Middle frontal gyrus (tissue), 1 donor: ENCODE measurements at regions not wholly inside any gene's neighbourhood (a gene's known extent, or its start where the extent isn't known, plus 50 kb on each side); places are given as distances from the start of the nearest gene placed in this dataset.

Experiments used
- DNase-seq: peaks from one replicate; pipeline ENCODE4 v3.0.0-alpha.2; 2015; ENCODE audit warnings: low spot score; ENCODE audit errors: extremely low spot score

DNA sequence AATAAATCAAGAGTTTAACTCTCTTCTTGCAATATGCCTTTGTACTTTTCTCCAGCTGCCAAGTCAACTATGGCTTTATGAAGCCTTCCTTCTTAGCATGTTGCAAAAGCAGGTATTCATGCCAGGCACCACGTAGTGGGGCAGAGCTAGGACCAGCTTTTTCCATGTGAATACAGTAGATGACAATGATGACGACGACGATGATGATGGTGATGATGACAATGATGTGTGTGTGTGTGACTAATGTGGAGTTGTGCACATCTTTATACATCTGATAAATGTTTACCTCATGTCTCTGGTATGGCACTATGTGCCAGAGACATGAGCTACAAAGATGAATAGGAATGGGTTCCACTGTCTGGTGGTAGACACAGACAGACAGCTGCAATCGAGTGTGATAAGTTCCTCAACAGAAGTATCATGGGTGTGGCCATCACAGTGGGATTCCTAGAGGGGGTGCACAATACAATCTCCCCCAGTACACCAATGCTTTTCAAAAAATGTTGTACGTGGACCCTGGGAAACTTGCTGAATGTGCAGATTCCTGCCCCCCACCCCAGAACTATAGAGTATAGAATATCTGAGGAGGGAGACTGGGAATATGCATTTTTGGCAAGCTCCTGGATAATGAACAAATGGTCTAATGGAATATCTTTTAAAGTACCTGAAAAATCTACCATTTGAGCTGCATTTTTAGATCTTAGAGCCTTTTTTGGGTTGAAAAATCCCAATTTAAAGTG is 183.4 kb downstream of the ABCC12 start:
- DNase-seq = no peak

GRCh38 chr16:47971225-47971624 is 184.6 kb downstream of the ABCC12 start:
- no peak for DNase-seq

GRCh38 chr16:47970291-47970931 is 185.4 kb downstream of the ABCC12 start:
- DNase-seq = no peak

DNA sequence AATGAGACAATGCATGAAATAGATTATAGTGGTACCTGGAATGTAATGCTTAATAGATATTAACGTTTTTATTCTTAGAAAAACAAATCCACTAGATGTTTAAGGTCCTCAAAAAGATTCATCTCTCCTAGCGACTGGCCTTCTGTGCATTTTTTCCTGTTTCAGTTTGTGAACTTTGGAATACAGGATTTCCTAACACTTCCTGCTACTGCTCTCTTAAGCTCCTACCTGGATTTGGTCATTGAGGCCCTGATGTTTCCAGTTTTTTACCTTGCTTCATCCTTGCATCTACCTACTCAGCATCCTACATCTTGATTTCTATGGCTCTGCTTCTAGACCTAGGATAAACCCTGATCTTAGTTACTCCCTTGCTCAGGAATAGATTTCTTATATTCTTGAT is 188.4 kb downstream of the ABCC12 start:
- DNase-seq = no peak

DNA sequence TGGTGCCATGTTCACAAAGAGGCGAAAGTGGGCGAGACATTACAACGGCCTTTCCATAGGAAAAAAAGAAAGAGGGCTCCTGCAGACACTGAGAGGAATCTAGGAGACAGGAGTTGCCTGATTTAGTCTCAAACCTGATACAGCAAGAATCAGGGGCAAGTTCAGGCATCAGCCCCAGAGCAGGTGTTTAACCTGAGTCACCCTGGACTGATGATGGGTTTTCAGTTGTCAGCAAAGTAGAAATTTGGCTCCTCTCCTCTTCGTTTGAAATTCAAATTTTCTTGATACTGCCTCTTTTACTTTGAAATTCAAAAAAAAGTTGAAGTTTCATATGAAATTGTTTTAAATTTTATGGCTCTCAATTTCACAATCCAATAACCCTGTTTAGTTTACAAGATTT is 189.5 kb downstream of the ABCC12 start:
- DNase-seq = no peak

DNA sequence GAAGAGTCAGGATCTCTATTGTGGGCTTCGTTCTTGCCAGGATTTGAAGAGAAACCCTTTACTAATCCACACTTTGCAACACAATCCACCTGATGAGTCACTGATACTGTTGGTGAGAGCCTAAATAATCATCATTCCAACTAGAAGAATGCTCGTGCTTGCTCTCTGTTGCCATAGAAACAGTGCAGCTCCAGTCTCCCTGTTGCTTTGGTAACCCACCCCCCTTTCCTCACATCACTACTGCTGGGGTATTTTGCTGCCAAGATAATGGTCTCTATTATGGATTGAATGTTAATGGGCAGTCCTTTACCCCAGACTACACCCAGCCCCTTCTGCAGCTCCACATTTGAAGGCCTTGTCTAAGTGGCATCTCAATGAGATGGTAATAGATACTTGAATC is 190.4 kb downstream of the ABCC12 start:
- DNase-seq = peak; percentile 7

GRCh38 chr16:47958726-47959125 is 197.1 kb downstream of the ABCC12 start:
- DNase-seq = no peak

DNA sequence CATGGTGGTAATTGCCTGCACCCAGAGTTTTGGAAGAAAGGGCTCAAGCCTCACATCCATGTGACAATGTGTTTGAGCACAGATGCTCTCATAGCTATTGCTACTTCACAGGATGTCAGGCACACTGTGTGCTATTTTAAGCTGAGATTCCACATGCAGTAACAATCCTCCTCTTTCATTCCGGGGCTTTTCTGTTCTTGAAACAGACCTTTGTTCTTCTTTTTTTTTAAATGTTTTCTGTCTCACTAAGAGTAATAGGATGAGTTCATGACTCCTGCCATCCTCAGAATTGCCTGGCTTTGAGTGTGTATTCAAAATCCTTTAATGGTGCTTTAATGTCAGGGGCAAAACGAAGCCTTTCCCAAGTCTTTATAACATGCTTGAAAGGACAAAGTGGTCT is 198.9 kb downstream of the ABCC12 start:
- no peak for DNase-seq

- DNase-seq = no peak
Measured at GRCh38 chr16:47949714-47950113, 206.1 kb downstream of the ABCC12 start.

DNA sequence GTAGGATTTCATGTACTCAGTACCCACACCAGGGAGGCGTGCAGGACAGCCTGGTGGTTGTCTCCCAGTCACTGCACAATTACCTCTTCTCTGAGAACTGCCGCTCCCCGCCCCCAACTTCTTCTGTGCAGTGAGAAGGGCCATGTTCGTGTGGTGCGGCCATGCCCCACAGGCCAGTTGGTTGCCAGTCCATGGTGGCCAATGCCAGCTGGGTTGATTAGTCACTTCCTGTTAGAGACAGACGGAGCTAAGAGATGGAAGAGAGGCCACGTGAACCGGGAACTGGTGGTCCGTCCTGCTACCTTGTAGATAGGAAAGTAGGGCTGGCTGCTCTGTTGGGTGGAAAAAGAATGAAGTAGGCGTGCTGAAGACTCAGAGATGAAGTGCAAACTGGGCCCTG is 206.5 kb downstream of the ABCC12 start:
- no peak for DNase-seq

- no peak for DNase-seq
Measured at GRCh38 chr16:47947723-47948122, 208.1 kb downstream of the ABCC12 start.

DNA sequence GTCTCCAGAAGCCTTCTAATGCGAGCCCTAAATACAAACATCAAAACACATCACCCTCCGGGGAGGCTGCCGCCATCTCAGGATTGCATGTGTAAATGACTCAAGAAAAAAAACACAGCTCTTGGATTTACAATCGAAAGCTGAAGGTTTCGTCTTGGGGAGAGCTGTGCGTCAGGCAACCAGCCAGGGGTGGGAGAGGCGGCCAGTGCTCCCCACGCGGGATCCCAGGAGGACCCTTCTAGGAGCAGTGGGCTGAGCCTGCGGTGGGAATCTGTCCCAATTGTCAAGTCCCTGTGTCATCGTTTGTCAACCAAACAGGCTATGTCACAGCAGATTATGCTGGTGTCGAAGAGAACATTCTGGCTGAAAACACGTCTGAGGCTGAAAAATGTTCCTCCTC is 209.7 kb downstream of the ABCC12 start:
- DNase-seq = no peak

DNA sequence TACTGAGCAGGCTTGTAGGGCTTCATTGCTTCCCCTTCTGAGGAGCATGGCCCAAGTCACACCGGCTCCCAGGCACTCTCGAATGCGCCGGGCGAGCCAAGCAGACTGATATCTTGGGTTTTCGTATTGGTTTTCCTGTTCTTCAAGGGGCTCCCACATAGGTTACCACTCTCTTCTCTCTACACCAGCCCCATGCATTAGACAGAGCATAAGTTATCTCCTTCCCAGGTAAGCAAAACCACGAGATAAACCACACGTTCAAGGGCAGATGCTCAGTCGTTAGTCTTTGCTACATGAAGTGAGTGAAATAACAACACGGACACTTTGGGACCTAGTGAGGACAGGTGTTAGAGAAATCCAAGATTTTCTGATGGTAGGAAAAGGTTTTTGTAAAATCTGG is 211.2 kb downstream of the ABCC12 start:
- no peak for DNase-seq

DNA sequence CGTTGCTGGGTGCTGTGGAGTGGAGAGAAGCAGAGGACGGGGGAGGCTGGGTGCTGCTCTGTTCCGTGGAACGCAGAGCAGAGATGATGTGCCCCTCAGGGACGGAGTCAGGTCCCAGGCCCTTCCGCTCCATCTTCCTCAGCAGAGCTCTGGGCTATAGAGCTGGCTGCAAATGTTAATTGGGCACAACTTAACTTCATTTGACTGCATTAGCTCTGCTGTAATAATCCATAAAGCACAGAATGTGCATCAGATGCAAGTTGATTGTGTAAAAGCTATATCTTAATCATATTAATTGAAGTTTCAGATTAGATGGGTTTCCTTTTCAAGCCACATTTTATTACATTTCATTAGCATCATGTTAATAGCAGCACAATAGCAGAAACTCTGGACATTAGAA is 212.6 kb downstream of the ABCC12 start:
- DNase-seq = no peak

- DNase-seq = no peak
Measured at GRCh38 chr16:47940466-47940865, 215.3 kb downstream of the ABCC12 start.

- no peak for DNase-seq
Measured at GRCh38 chr16:47939680-47940079, 216.1 kb downstream of the ABCC12 start.

DNA sequence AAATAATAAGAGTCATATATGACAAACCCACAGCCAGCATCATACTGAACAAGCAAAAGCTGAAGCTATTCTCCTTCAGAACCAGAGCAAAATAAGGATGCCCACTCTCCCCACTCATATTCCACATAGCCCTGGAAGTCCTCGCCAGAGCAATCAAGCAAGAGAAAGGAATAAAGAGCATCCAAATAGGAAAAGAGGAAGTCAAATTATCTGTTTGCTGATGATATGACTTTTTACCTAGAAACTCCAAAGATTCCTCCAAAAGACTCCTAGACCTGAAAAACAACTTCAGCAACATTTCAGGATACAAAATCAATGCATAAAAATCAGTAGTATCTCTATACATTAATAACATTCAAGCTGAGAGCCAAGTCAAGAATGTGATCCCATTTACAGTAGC is 217.5 kb downstream of the ABCC12 start:
- DNase-seq = no peak

DNA sequence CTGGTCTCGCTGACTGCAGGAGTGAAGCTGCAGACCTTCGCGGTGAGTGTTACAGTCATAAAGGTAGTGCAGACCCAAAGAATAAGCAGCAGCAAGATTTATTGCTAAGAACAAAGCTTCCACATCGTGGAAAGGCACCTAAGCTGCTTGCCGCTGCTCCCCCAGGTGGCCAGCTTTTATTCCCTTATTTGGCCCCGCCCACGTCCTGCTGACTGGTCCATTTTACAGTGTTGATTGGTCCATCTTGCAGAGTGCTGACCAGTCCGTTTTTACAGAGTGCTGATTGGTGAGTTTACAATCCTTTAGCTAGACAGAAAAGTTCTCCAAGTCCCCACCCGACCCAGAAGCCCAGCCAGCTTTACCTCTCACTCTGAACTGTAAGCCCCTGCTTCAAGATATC is 227.8 kb downstream of the ABCC12 start:
- no peak for DNase-seq

- DNase-seq = no peak
Measured at GRCh38 chr16:47927330-47927729, 228.5 kb downstream of the ABCC12 start.

- no peak for DNase-seq
Measured at GRCh38 chr16:47925811-47926460, 229.9 kb downstream of the ABCC12 start.

- no peak for DNase-seq
Measured at GRCh38 chr16:47924950-47925349, 230.8 kb downstream of the ABCC12 start.

DNA sequence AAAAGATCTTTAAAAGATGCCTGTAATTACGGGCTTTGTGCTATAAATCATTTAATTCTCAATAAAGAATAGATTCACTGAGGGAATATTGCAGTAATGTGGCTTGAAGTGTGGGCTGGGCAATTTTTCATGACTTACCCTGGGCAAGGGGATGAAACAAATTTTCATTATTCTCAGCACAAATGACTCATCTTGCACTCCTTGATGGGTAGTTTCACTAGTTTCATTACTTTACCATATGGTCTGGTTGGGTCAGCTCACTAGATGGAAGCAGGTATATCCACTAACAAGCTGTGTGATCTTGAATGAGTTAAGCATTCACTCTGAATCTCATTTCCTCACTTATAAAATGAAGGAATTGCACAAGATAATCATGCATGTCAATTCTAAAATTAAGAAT is 234.3 kb downstream of the ABCC12 start:
- no peak for DNase-seq

DNA sequence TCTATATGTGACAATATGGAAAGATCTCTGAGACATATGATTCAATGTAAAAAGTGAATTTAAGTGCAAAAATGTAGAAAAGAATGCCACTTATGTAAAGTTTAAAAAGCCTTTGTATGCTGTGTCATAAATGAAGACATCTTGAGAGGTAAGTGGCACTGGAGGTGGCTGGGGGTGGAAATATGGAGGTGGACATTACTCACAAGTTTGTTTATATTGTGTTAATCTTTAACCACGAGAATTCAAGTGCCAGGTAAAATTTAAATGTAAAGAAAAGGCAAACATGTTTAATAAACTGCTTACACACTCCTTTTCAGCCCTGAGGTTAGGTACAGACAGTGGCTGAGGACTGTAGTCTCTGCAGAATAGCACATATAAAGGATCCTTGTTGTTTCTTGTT is 235.1 kb downstream of the ABCC12 start:
- no peak for DNase-seq
